Activated naive CD8-positive, alpha-beta T cell treated with anti-CD3 and anti-CD28 coated beads for 36 hours (primary cell): ENCODE measurements at regions not wholly inside any gene's neighbourhood (a gene's known extent, or its start where the extent isn't known, plus 50 kb on each side); places are given as distances from the start of the nearest gene placed in this dataset.

Source experiments
- DNase-seq: peaks from one replicate; pipeline ENCODE4 v3.0.0; 2021
- H3K27ac Mint-ChIP-seq: one replicate; pipeline ENCODE4 v1.8.0; 2022; ENCODE audit warnings: mild to moderate bottlenecking, moderate library complexity, mixed read lengths
- H3K27me3 Mint-ChIP-seq: one replicate; pipeline ENCODE4 v1.8.0; 2022; ENCODE audit warnings: mild to moderate bottlenecking, mixed read lengths
- H3K36me3 Mint-ChIP-seq: one replicate; pipeline ENCODE4 v1.8.0; 2021; ENCODE audit warnings: mild to moderate bottlenecking, mixed read lengths
- H3K4me1 Mint-ChIP-seq: one replicate; pipeline ENCODE4 v1.8.0; 2021; ENCODE audit warnings: mixed read lengths
- H3K4me3 Mint-ChIP-seq: one replicate; pipeline ENCODE4 v1.8.0; 2022; ENCODE audit warnings: mild to moderate bottlenecking, moderate library complexity, mixed read lengths
- H3K9me3 Mint-ChIP-seq: one replicate; pipeline ENCODE4 v1.8.0; 2022; ENCODE audit warnings: mixed read lengths

DNA sequence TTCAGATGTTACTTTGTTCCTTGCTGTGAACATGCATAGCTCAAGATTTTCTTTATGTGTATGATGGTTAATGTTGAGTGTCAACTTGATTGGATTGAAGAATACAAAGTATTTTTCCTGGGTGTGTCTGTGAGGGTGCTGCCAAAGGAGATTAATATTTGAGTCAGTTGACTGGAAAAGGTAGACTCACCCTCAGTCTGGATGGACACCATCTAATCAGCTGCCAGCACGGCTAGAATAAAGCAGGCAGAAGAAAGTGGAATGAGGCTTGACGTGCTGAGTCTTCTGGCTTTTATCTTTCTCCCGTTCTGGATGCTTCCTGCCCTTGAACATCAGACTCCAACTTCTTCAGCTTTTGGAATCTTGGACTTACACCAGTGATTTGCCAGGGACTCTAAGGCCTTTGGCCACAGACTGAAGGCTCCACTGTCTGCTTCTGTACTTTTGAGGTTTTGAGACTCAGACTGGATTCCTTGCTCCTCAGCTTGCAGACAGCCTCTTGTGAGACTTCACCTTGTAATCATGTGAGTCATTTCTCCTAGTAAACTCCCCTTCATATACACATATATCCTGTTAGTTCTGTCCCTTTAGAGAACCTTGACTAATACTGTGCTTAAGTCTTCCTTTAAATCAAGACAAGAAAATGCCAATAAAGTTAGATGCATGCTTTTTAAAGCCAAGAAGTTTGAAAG lies 626.6 kb downstream of the KCNT2 start:
- no peaks in the 10 kb centered on the region for H3K36me3 Mint-ChIP-seq
- no peaks in the 10 kb centered on the region for H3K4me1 Mint-ChIP-seq
- H3K9me3 Mint-ChIP-seq = no peaks in the 10 kb centered on the region
- H3K4me3 Mint-ChIP-seq = no peak overlapping the region
- no peak for DNase-seq
- no peak overlapping the region for H3K27ac Mint-ChIP-seq
- H3K27me3 Mint-ChIP-seq = no peaks in the 10 kb centered on the region

DNA sequence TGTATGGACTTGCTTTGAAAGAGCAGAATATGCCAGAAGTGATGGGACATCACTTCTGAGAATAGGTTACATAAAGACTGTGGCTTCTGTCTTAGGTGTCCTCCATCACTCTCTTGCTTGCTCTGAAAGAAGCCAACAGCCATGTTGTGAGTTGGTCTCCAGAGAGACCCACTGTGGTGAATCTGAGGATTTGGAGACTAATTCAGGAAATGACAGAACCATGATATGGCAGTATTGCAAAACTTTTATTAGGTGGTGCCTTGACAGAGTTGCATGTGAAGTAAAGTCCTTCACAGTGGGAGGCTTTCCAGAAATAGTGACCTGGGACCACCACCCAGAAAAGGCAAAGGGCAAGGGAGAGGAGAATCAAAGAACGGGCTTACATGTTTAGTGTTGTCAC lies 628.6 kb downstream of the KCNT2 start:
- no peaks in the 10 kb centered on the region for H3K36me3 Mint-ChIP-seq
- H3K9me3 Mint-ChIP-seq = no peaks in the 10 kb centered on the region
- no peaks in the 10 kb centered on the region for H3K27me3 Mint-ChIP-seq
- H3K4me1 Mint-ChIP-seq = no peaks in the 10 kb centered on the region
- no peak for DNase-seq
- H3K4me3 Mint-ChIP-seq = no peak overlapping the region
- no peak overlapping the region for H3K27ac Mint-ChIP-seq

GRCh38 chr1:195973311-195973904 lies 634.8 kb downstream of the KCNT2 start:
- no peak for DNase-seq
- Mint-ChIP-seq H3K36me3 (no peaks in the 10 kb centered on the region), H3K27ac (no peak overlapping the region), H3K4me1 (no peaks in the 10 kb centered on the region), H3K27me3 (no peaks in the 10 kb centered on the region), H3K9me3 (no peaks in the 10 kb centered on the region), H3K4me3 (no peak overlapping the region)

GRCh38 chr1:195971589-195971988 lies 636.7 kb downstream of the KCNT2 start:
- no peaks in the 10 kb centered on the region for H3K27me3 Mint-ChIP-seq
- H3K36me3 Mint-ChIP-seq = no peaks in the 10 kb centered on the region
- DNase-seq = no peak
- H3K9me3 Mint-ChIP-seq = no peaks in the 10 kb centered on the region
- H3K27ac Mint-ChIP-seq = no peak overlapping the region
- H3K4me3 Mint-ChIP-seq = no peak overlapping the region
- no peaks in the 10 kb centered on the region for H3K4me1 Mint-ChIP-seq

- Mint-ChIP-seq H3K9me3 (no peaks in the 10 kb centered on the region), H3K4me3 (no peak overlapping the region), H3K27ac (no peak overlapping the region), H3K36me3 (no peaks in the 10 kb centered on the region), H3K4me1 (no peaks in the 10 kb centered on the region), H3K27me3 (no peaks in the 10 kb centered on the region)
- no peak for DNase-seq
Observed at GRCh38 chr1:195970209-195970608, 638.0 kb downstream of the KCNT2 start.

DNA sequence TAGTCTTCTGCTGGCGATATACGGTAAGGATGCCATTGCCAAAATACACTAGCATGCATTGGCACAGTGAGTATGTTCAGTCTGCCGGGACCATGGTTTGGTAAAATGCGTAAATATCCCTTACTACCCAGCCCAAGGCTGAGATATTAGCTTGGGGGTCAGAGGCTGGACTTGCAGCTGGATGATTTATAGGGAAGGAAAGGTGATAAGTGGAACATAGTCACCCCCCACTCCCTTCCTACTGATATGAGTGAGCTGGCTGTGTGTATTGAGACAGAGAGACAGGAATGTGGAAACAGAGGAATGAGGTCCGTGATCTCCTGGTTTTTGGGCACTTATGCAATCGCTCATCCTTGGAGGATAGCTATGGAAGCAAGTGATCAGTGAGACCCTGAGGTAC lies 642.8 kb downstream of the KCNT2 start:
- H3K9me3 Mint-ChIP-seq = no peaks in the 10 kb centered on the region
- no peaks in the 10 kb centered on the region for H3K27me3 Mint-ChIP-seq
- DNase-seq = no peak
- H3K27ac Mint-ChIP-seq = no peak overlapping the region
- no peaks in the 10 kb centered on the region for H3K36me3 Mint-ChIP-seq
- no peaks in the 10 kb centered on the region for H3K4me1 Mint-ChIP-seq
- H3K4me3 Mint-ChIP-seq = no peak overlapping the region

GRCh38 chr1:195965036-195965435 lies 643.2 kb downstream of the KCNT2 start:
- no peaks in the 10 kb centered on the region for H3K4me1 Mint-ChIP-seq
- DNase-seq = no peak
- no peak overlapping the region for H3K4me3 Mint-ChIP-seq

DNA sequence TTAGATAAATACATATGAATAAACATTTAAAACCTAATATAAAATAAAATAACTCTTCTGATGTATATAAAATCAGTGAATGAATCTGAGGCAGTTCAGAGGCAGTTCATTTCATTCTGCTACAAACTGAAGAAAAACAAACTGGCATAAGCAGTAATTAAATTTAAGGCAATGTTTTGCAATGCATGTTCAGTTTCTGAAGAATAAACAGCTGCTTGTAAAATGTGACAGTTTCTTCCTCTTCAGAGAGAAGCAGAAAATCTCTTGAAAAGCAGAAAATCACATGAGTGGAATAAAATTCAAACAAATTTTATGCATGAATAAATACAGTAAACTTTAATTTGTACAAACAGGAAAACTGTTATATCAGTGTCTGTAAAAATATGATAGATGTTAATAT lies 643.7 kb downstream of the KCNT2 start:
- Mint-ChIP-seq H3K27ac (no peak overlapping the region), H3K27me3 (no peaks in the 10 kb centered on the region), H3K36me3 (no peaks in the 10 kb centered on the region), H3K9me3 (no peaks in the 10 kb centered on the region), H3K4me3 (no peak overlapping the region), H3K4me1 (no peaks in the 10 kb centered on the region)
- DNase-seq = no peak

More at GRCh38 chr1:195965036-195965435, 643.2 kb downstream of the KCNT2 start:
- H3K36me3 Mint-ChIP-seq = no peaks in the 10 kb centered on the region
- no peaks in the 10 kb centered on the region for H3K9me3 Mint-ChIP-seq
- H3K27me3 Mint-ChIP-seq = no peaks in the 10 kb centered on the region
- H3K27ac Mint-ChIP-seq = no peak overlapping the region

DNA sequence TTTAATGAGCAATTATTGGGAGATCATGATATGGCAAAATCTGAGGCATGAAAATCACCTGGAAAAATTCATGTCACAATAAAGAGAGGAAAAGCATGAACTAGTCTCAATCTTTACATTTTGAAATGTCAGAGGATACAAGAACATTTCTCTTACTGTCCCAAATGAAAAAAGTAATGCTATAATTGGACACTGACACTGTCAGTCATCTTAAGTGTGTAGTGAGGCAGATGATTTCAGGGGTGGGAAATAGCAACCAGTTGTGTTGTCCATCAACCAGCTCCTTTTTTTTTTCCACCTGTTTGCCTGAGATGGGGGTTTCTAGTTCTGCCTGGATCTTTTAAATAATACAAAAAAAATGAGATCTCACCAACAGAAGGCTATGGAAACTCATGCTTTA lies 646.2 kb downstream of the KCNT2 start:
- Mint-ChIP-seq H3K27me3 (no peaks in the 10 kb centered on the region), H3K27ac (no peak overlapping the region), H3K4me1 (no peaks in the 10 kb centered on the region), H3K36me3 (no peaks in the 10 kb centered on the region), H3K9me3 (no peaks in the 10 kb centered on the region), H3K4me3 (no peak overlapping the region)
- no peak for DNase-seq

- no peak overlapping the region for H3K27ac Mint-ChIP-seq
- H3K36me3 Mint-ChIP-seq = no peaks in the 10 kb centered on the region
- no peak overlapping the region for H3K4me3 Mint-ChIP-seq
- no peak for DNase-seq
- H3K9me3 Mint-ChIP-seq = no peaks in the 10 kb centered on the region
- H3K27me3 Mint-ChIP-seq = no peaks in the 10 kb centered on the region
- no peaks in the 10 kb centered on the region for H3K4me1 Mint-ChIP-seq
Observed at GRCh38 chr1:195960580-195960979, 647.7 kb downstream of the KCNT2 start.

DNA sequence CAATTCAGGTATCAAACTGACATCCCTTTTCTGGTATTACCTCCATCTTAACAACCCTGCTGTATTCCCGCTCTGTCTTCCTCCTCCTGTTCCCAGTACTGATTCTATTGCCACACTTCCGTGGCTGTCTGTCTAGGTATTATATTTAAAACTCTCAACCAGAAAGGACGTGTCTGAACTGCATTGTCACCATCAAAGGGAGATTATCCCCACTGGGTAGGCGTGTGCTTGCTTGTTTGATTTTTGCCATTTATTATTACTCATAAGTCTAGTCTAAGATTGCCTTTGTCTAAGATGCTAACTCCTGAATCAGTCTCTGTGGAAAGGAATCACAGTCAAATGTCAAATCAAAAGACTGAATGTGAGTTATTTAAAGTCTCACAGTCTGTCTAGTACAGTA lies 650.1 kb downstream of the KCNT2 start:
- no peaks in the 10 kb centered on the region for H3K27me3 Mint-ChIP-seq
- H3K9me3 Mint-ChIP-seq = no peaks in the 10 kb centered on the region
- H3K4me1 Mint-ChIP-seq = no peaks in the 10 kb centered on the region
- no peak for DNase-seq
- no peak overlapping the region for H3K4me3 Mint-ChIP-seq
- H3K36me3 Mint-ChIP-seq = no peaks in the 10 kb centered on the region
- H3K27ac Mint-ChIP-seq = no peak overlapping the region

GRCh38 chr1:195956845-195957244 lies 651.4 kb downstream of the KCNT2 start:
- Mint-ChIP-seq H3K36me3 (no peaks in the 10 kb centered on the region), H3K4me3 (no peak overlapping the region), H3K9me3 (no peaks in the 10 kb centered on the region), H3K4me1 (no peaks in the 10 kb centered on the region), H3K27ac (no peak overlapping the region), H3K27me3 (no peaks in the 10 kb centered on the region)
- no peak for DNase-seq

- H3K4me1 Mint-ChIP-seq = no peaks in the 10 kb centered on the region
- H3K27ac Mint-ChIP-seq = no peak overlapping the region
Observed at GRCh38 chr1:195954848-195955247, 653.4 kb downstream of the KCNT2 start.

GRCh38 chr1:195951313-195951712 lies 656.9 kb downstream of the KCNT2 start:
- Mint-ChIP-seq H3K4me1 (no peaks in the 10 kb centered on the region), H3K9me3 (no peaks in the 10 kb centered on the region), H3K27me3 (no peaks in the 10 kb centered on the region), H3K4me3 (no peak overlapping the region), H3K36me3 (no peaks in the 10 kb centered on the region), H3K27ac (no peak overlapping the region)
- DNase-seq = no peak

More at GRCh38 chr1:195954848-195955247, 653.4 kb downstream of the KCNT2 start:
- Mint-ChIP-seq H3K36me3 (no peaks in the 10 kb centered on the region), H3K4me3 (no peak overlapping the region), H3K9me3 (no peaks in the 10 kb centered on the region), H3K27me3 (no peaks in the 10 kb centered on the region)
- DNase-seq = no peak

DNA sequence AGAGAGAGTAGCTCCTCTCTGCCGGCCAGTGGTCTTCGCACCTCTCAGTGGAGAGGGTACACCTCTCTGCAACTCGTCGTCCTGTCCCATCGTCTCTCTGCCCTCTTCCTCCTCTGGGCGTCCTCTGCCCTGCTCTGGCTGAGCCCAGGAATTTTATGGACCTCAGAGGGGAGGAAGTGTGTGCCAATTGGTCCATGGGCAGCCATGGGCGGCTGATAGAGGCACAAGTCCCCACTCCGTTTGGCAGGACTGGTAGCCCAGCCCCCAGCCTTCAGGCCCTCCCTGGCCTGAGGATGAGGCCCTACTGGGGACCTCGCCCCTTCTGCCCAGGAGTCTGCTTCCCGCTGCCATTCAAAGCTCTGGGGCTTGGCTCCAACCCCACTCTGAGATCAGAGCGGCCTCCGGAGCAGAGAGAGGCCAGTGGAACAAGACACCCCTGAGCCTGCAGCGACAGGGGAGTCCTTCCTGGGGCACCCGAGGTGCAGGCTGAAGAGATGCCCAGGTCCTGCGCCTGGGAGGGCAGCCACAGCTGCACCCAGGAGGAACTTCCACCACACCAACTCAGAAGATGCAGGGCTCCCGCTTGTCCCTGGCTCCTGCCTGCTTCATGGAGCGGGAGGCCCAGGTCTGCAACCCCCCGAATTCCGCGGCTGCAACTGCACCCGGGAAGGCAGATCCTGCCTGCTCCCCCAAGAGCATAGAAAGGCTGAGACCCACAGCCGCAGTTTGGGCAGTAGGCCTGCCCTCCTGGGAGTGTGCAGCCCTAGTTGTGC lies 659.9 kb downstream of the KCNT2 start:
- no peak overlapping the region for H3K4me3 Mint-ChIP-seq
- H3K27me3 Mint-ChIP-seq = no peaks in the 10 kb centered on the region
- no peak overlapping the region for H3K27ac Mint-ChIP-seq
- H3K4me1 Mint-ChIP-seq = no peaks in the 10 kb centered on the region
- no peak for DNase-seq
- no peaks in the 10 kb centered on the region for H3K9me3 Mint-ChIP-seq
- no peaks in the 10 kb centered on the region for H3K36me3 Mint-ChIP-seq

- H3K9me3 Mint-ChIP-seq = no peaks in the 10 kb centered on the region
- no peak overlapping the region for H3K27ac Mint-ChIP-seq
- H3K36me3 Mint-ChIP-seq = no peaks in the 10 kb centered on the region
- DNase-seq = no peak
- no peaks in the 10 kb centered on the region for H3K4me1 Mint-ChIP-seq
- no peak overlapping the region for H3K4me3 Mint-ChIP-seq
- H3K27me3 Mint-ChIP-seq = no peaks in the 10 kb centered on the region
Observed at GRCh38 chr1:195946500-195946899, 661.7 kb downstream of the KCNT2 start.
